ENCODE measurements at regions not wholly inside any gene's neighbourhood (a gene's known extent, or its start where the extent isn't known, plus 50 kb on each side); places are given as distances from the start of the nearest gene placed in this dataset.

GRCh38 chr7:79880312-79880711, 254.3 kb upstream of the GNAI1 start:
- Histone ChIP-seq H3K27me3 (replicated peaks in 1 of 2; ENCODE audit: control insufficient read depth in 2 of 2, insufficient read depth in 2 of 2, low read length in 1 of 2) (no peaks in the 10 kb centered on the region), H3K4me1 (ENCODE audit: control insufficient read depth, insufficient read depth, low read length) (no peaks in the 10 kb centered on the region), H3K36me3 (ENCODE audit: control insufficient read depth in 2 of 2, insufficient read depth in 2 of 2, low read length in 1 of 2) (no peaks in the 10 kb centered on the region), H3K4me3 (no peak overlapping the region), H4K20me1 (ENCODE audit: control insufficient read depth, insufficient read depth) (no peaks in the 10 kb centered on the region), H3K79me2 (ENCODE audit: control insufficient read depth, insufficient read depth, low read length) (no peaks in the 10 kb centered on the region), H3K9ac (ENCODE audit: control insufficient read depth, insufficient read depth, low read length) (no peak overlapping the region), H3K4me2 (ENCODE audit: control insufficient read depth, insufficient read depth) (no peak overlapping the region), H2AFZ (ENCODE audit: control insufficient read depth, low read depth, low read length) (no peak overlapping the region), H3K9me3 (replicated peaks; ENCODE audit: control insufficient read depth, insufficient read depth, low read length) (no peaks in the 10 kb centered on the region), H3K27ac (ENCODE audit: control insufficient read depth, insufficient read depth) (no peak overlapping the region)
- WGBS (ENCODE audit: insufficient coverage, insufficient replicate concordance, low lambda C conversion rate, missing lambda C conversion rate) = 6% methylated on average over 2 of the region's 2 CpGs
- in situ Hi-C loops (cut with MboI) = no loop called here
- FAIRE-seq (no peak), ATAC-seq (no peak), DNase-seq (ENCODE audit: low read depth, low spot score) (no peak)
- POLR2A ChIA-PET = no interaction called here
- CTCF ChIA-PET = no interaction called here
- intact Hi-C loops (cut with micrococcal nuclease; ENCODE audit: unreplicated experiment) = no loop called here
- no TSS peak for BruUV-seq (replicated peaks)
- SMC1A ChIA-PET (ENCODE audit: uncharacterized antibody, unreplicated experiment) = no interaction called here
- TF ChIP-seq SMAD5 (IDR thresholded peaks at IDR 0.05; ENCODE audit: low read depth) (no peak), CEBPB (IDR thresholded peaks at IDR 0.05; ENCODE audit: borderline replicate concordance in 1 of 2, low read depth in 2 of 2, low read length in 2 of 2) (no peak), RELA (IDR thresholded peaks at IDR 0.05; ENCODE audit: borderline replicate concordance, partially characterized antibody) (no peak), BHLHE40 (IDR thresholded peaks at IDR 0.05; ENCODE audit: borderline replicate concordance in 1 of 2, low read depth in 2 of 2, low read length in 1 of 2) (no peak), CBFB (IDR thresholded peaks at IDR 0.05; ENCODE audit: low read depth) (no peak), JUND (IDR thresholded peaks at IDR 0.05; ENCODE audit: low read depth, low read length) (no peak), EP300 (IDR thresholded peaks at IDR 0.05; ENCODE audit: borderline replicate concordance in 1 of 2, control insufficient read depth in 1 of 2, low read depth in 2 of 2, low read length in 2 of 2) (no peak), NFYB (IDR thresholded peaks at IDR 0.05; ENCODE audit: insufficient read depth, low read depth, low read length) (no peak), NR2C1 (IDR thresholded peaks at IDR 0.05) (no peak), PKNOX1 (IDR thresholded peaks at IDR 0.05) (no peak), CREM (IDR thresholded peaks at IDR 0.05; ENCODE audit: low read depth) (no peak), PAX8 (IDR thresholded peaks at IDR 0.05) (no peak), BMI1 (IDR thresholded peaks at IDR 0.05; ENCODE audit: borderline replicate concordance) (no peak), IRF3 (IDR thresholded peaks at IDR 0.05) (no peak), BCL11A (IDR thresholded peaks at IDR 0.05; ENCODE audit: low read depth, low read length) (no peak), MAX (IDR thresholded peaks at IDR 0.05; ENCODE audit: low read depth, low read length) (no peak), POLR2A (IDR thresholded peaks at IDR 0.05; ENCODE audit: low read depth, low read length) (no peak)
- TF ChIP-seq, protein P1, sequence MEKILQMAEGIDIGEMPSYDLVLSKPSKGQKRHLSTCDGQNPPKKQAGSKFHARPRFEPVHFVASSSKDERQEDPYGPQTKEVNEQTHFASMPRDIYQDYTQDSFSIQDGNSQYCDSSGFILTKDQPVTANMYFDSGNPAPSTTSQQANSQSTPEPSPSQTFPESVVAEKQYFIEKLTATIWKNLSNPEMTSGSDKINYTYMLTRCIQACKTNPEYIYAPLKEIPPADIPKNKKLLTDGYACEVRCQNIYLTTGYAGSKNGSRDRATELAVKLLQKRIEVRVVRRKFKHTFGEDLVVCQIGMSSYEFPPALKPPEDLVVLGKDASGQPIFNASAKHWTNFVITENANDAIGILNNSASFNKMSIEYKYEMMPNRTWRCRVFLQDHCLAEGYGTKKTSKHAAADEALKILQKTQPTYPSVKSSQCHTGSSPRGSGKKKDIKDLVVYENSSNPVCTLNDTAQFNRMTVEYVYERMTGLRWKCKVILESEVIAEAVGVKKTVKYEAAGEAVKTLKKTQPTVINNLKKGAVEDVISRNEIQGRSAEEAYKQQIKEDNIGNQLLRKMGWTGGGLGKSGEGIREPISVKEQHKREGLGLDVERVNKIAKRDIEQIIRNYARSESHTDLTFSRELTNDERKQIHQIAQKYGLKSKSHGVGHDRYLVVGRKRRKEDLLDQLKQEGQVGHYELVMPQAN (conservative IDR thresholded peaks at IDR 0.05) = no peak
- TF ChIP-seq, protein P2, sequence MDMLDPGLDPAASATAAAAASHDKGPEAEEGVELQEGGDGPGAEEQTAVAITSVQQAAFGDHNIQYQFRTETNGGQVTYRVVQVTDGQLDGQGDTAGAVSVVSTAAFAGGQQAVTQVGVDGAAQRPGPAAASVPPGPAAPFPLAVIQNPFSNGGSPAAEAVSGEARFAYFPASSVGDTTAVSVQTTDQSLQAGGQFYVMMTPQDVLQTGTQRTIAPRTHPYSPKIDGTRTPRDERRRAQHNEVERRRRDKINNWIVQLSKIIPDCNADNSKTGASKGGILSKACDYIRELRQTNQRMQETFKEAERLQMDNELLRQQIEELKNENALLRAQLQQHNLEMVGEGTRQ (IDR thresholded peaks at IDR 0.05; ENCODE audit: borderline replicate concordance, low read depth, low read length) = no peak
- RAD21 ChIA-PET (ENCODE audit: unreplicated experiment) = no interaction called here
